Psoas muscle (tissue), 7 donors: ENCODE measurements at regions not wholly inside any gene's neighbourhood (a gene's known extent, or its start where the extent isn't known, plus 50 kb on each side); places are given as distances from the start of the nearest gene placed in this dataset.

Experiments
- ATAC-seq, 4 donors: fragments of 200-7000 bp; cut with Tn5 transposase; one replicate each; pipeline ENCODE4 v1.9.1; 2020; ENCODE audit warnings: moderate library complexity in 3 of 4, mild to moderate bottlenecking in 2 of 4
- DNase-seq, 2 donors: peaks; one replicate each; pipeline ENCODE4 v3.0.0-alpha.2; 2020
- H3K27ac ChIP-seq: fragments of 200-600 bp; one replicate; pipeline ENCODE4 v1.8.0; 2022
- H3K27me3 ChIP-seq, 3 donors: fragments of 200-600 bp in 1 of 3; one replicate each; pipeline versions ENCODE4 v1.6.1 to v1.8.0; 2013 to 2022; ENCODE audit warnings: low read length in 2 of 3, mild to moderate bottlenecking in 2 of 3, moderate library complexity in 1 of 3; ENCODE audit not compliant: insufficient read depth in 3 of 3
- H3K36me3 ChIP-seq, 2 donors: fragments of 200-600 bp in 1 of 2; one replicate each; pipeline versions ENCODE4 v1.6.1 to v1.8.0; 2013 to 2022; ENCODE audit warnings: low read depth in 1 of 2, mild to moderate bottlenecking in 1 of 2, moderate library complexity in 1 of 2; ENCODE audit not compliant: insufficient read depth in 1 of 2
- H3K4me1 ChIP-seq: fragments of 200-600 bp; one replicate; pipeline ENCODE4 v1.8.0; 2022
- H3K4me3 ChIP-seq: fragments of 200-600 bp; one replicate; pipeline ENCODE4 v1.8.0; 2022; ENCODE audit warnings: mild to moderate bottlenecking
- H3K9me3 ChIP-seq: fragments of 200-600 bp; one replicate; pipeline ENCODE4 v1.8.0; 2022
- WGBS, 3 donors: extraction: QIAGEN DNeasy Blood & Tissue Kit; methylation state at CpG; one replicate each; pipeline versions ENCODE4 v1.1.6 to v1.1.7; 2013; 5-methylcytosine and 5-hydroxymethylcytosine counted together
- intact Hi-C, 2 donors: fragments of 100-400 bp; cut with DNase I; formaldehyde crosslinking; loops; one replicate each; pipeline versions ENCODE4 v1.11.0 to v1.14.2; 2022
- TF ChIP-seq, protein P1 (sequence below): fragments of 200-600 bp; IDR thresholded peaks from one replicate; pipeline ENCODE4 v1.8.0; 2022; ENCODE audit warnings: antibody characterized with exemption
- donor health status: healthy with polysubstance abuse.
- donor health status: DM: no; HTN: no; CAD: no; lungs with moderate emphysema.
- donor health status: Bipolar disorder and iron deficiency.
- donor health status: healthy.
- donor health status: DM: yes; HTN: yes; CAD: no.
- donor health status: DM: no; HTN: no; CAD: no.
- donor health status: DM: yes; HTN: yes; CAD: no.

DNA sequence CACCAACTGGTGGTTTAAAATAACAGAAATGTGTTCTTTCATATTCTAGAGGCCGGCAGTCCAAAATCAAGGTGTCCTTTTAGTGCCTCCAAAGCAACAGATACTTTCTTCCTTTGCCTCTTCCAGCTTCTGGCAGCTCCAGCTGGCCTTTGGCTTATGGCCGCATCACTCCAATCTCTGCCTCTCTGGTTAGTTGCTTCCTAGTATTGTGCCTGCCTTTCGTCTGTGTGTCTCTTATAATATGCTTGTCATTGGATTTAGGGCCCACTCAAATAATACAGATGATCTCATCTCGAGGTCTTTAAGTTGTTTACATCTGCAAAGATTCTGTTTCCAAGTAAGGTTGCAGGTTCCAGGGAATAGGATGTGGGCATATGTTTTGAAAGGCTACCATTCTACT is 855.2 kb upstream of the ID2 start:
- TF ChIP-seq, protein P1, sequence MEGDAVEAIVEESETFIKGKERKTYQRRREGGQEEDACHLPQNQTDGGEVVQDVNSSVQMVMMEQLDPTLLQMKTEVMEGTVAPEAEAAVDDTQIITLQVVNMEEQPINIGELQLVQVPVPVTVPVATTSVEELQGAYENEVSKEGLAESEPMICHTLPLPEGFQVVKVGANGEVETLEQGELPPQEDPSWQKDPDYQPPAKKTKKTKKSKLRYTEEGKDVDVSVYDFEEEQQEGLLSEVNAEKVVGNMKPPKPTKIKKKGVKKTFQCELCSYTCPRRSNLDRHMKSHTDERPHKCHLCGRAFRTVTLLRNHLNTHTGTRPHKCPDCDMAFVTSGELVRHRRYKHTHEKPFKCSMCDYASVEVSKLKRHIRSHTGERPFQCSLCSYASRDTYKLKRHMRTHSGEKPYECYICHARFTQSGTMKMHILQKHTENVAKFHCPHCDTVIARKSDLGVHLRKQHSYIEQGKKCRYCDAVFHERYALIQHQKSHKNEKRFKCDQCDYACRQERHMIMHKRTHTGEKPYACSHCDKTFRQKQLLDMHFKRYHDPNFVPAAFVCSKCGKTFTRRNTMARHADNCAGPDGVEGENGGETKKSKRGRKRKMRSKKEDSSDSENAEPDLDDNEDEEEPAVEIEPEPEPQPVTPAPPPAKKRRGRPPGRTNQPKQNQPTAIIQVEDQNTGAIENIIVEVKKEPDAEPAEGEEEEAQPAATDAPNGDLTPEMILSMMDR, result no peak
- H3K36me3 ChIP-seq, result no peaks in the 10 kb centered on the region
- no peaks in the 10 kb centered on the region for H3K9me3 ChIP-seq
- no peaks in the 10 kb centered on the region for H3K27me3 ChIP-seq
- no peak for ATAC-seq
- intact Hi-C loops, result no loop called here
- H3K4me1 ChIP-seq, result no peaks in the 10 kb centered on the region
- 82 to 86% (median 84%) methylated on average over 4 of the region's 4 CpGs for WGBS, 3 donors
- no peak for DNase-seq
- no peak overlapping the region for H3K4me3 ChIP-seq
- H3K27ac ChIP-seq, result no peak overlapping the region

DNA sequence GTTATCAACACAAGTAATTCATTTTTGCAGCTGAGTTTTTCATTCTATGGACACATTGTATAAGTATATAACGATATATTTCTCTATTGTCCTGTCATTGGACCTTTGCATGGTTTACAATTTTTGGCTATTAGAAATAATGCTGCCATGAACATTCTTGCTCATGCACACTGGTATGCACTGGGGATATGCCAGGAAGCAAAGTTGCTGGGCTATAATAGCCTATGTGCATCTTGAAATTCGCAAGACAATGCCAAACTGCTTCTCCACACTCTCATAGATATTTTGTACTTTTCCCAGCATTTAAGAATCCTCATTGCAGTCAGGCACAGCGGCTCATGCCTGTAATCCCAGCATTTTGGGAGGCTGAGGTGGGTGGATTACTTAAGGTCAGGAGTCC is 852.6 kb upstream of the ID2 start:
- TF ChIP-seq, protein P1, result no peak
- WGBS, 3 donors, result 55 to 64% (median 62%) methylated on average over 3 of the region's 3 CpGs
- Histone ChIP-seq H3K9me3 (no peaks in the 10 kb centered on the region), H3K4me1 (no peaks in the 10 kb centered on the region), H3K27ac (no peak overlapping the region), H3K27me3 (no peaks in the 10 kb centered on the region), H3K4me3 (no peak overlapping the region), H3K36me3 (no peaks in the 10 kb centered on the region)
- intact Hi-C loops, result no loop called here
- no peak for ATAC-seq
- DNase-seq, result no peak

DNA sequence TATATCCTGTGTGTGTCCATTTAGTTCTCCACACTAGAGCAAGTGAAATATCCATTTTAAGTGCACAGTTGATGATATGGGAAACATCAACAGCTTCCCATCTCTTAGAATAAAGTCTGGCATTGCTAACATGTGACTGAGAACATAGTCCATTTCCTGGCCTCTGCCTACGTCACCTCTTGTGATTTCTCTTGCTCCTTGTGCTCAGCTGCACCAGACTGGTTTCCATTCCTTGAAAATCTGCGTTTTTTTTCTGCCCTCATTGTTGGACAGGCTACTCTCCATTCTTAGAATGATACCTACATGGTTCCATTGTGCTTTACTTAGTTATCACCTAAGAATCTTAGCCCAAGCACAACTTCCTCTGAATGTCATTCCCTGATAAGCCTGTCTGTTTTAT is 851.2 kb upstream of the ID2 start:
- 68 to 72% (median 69%) methylated on average over 2 of the region's 2 CpGs for WGBS, 3 donors
- no peak overlapping the region for H3K27ac ChIP-seq

DNA sequence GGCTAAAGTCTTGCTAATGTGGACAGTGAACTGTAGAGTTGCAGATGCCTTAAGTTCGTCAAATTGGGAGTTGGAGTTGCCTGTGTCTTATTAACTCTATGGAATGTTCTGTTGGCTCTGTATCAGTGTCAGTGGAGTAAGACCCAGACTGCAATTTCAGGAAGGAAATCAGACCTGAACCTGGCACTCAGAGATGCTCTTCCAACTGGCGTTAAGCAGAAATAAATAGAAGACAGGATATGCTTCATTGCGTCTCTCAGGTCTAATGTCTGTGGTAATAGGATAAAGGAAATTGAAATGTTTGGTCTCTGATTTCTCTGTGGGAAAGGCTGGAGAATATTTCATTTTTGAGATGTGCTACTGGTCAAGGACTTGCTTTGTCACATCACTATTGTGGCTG is 846.7 kb upstream of the ID2 start:
- DNase-seq, result no peak
- TF ChIP-seq, protein P1, result no peak
- Histone ChIP-seq H3K9me3 (no peaks in the 10 kb centered on the region), H3K27ac (no peak overlapping the region), H3K4me1 (no peaks in the 10 kb centered on the region), H3K27me3 (no peaks in the 10 kb centered on the region), H3K4me3 (no peak overlapping the region), H3K36me3 (no peaks in the 10 kb centered on the region)
- 45 to 66% (median 51%) methylated on average over 3 of the region's 3 CpGs for WGBS, 3 donors
- intact Hi-C loops, result no loop called here
- no peak for ATAC-seq

More for the DNA sequence above, 851.2 kb upstream of the ID2 start:
- Histone ChIP-seq H3K9me3 (no peaks in the 10 kb centered on the region), H3K4me1 (no peaks in the 10 kb centered on the region), H3K36me3 (no peaks in the 10 kb centered on the region), H3K27me3 (no peaks in the 10 kb centered on the region), H3K4me3 (no peak overlapping the region)
- TF ChIP-seq, protein P1, result no peak
- DNase-seq (no peak), ATAC-seq (no peak)
- intact Hi-C loops, result no loop called here
